K562 (cell line): ENCODE measurements at regions not wholly inside any gene's neighbourhood (a gene's known extent, or its start where the extent isn't known, plus 50 kb on each side); places are given as distances from the start of the nearest gene placed in this dataset.

Experiments
- ATAC-seq: fragments of 200-7000 bp; cut with Tn5 transposase; 3 replicates; pipeline ENCODE4 v1.9.1; 2020; ENCODE audit warnings: moderate library complexity
- BruUV-seq: library from RNA; stranded (reverse); fragments of 400-500 nt; replicated peaks from 2 replicates; lab custom pipeline; 2021; lab: Mats Ljungman, UMichigan
- CTCF ChIA-PET: fragments of 300-600 bp; formaldehyde crosslinking; extraction: SDS; loops from one replicate; lab custom pipeline; 2021; ENCODE audit warnings: low intra/inter-chr PET ratio; lab: Yijun Ruan, JAX
- POLR2A ChIA-PET: fragments of 300-600, 350-650 bp; sonication (Branson Sonifier 250); formaldehyde crosslinking; extraction: SDS; loops from one replicate; lab custom pipeline; 2021; ENCODE audit warnings: antibody characterized with exemption, inconsistent platforms; lab: Yijun Ruan, JAX
- DNase-seq, 4 experiments: peaks; one replicate each; pipeline versions ENCODE4 v3.0.0 to v3.0.0-alpha.2; 2011 to 2018; ENCODE audit warnings: low spot score in 3 of 4, mixed read lengths in 3 of 4; ENCODE audit errors: extremely low read depth in 1 of 4
- FAIRE-seq: peaks from 2 replicates; lab custom pipeline; 2011; peaks lifted over from hg19 to GRCh38; lab: Jason Lieb, UNC
- H2AFZ ChIP-seq: 2 replicates; pipeline ENCODE4 v1.6.0; 2011; ENCODE audit warnings: low read depth, low read length, control low read depth, inconsistent platforms
- H3K27ac ChIP-seq: fragments of 200-600 bp; 3 replicates; pipeline ENCODE4 v1.8.0; 2011; ENCODE audit warnings: low read depth, mild to moderate bottlenecking, control low read depth, inconsistent platforms, low read length, moderate library complexity, mixed read lengths; ENCODE audit errors: extremely low read depth
- H3K27me3 ChIP-seq, 2 experiments: fragments of 300-600 bp in 1 of 2; 2 replicates in 1 of 2; 3 replicates in 1 of 2; pipeline versions ENCODE4 v1.6.0 to v1.8.0; 2011; ENCODE audit warnings: inconsistent platforms in 2 of 2, low read length in 2 of 2, mild to moderate bottlenecking in 1 of 2, mixed read lengths in 1 of 2, moderate library complexity in 1 of 2; ENCODE audit not compliant: control insufficient read depth in 2 of 2, insufficient read depth in 2 of 2
- H3K36me3 ChIP-seq: fragments of 300-600 bp; 3 replicates; pipeline ENCODE4 v1.8.0; 2011; ENCODE audit warnings: mild to moderate bottlenecking, low read length, inconsistent platforms; ENCODE audit not compliant: control insufficient read depth, insufficient read depth
- H3K4me1 ChIP-seq, 2 experiments: fragments of 200-600 bp in 1 of 2; replicated peaks in 1 of 2; 2 replicates in 1 of 2; 3 replicates in 1 of 2; pipeline versions ENCODE4 v1.5.1 to v1.8.0; 2011; ENCODE audit warnings: inconsistent platforms in 2 of 2, low read length in 2 of 2, mild to moderate bottlenecking in 1 of 2, mixed read lengths in 1 of 2, moderate library complexity in 1 of 2; ENCODE audit not compliant: control insufficient read depth in 2 of 2, insufficient read depth in 2 of 2
- H3K4me2 ChIP-seq: 2 replicates; pipeline ENCODE4 v1.6.1; 2011; ENCODE audit warnings: low read length, control low read depth, inconsistent platforms, mixed read lengths; ENCODE audit not compliant: insufficient read depth
- H3K4me3 ChIP-seq: fragments of 200-600 bp; sonication (generic), shearing (Covaris generic); 2 replicates; pipeline ENCODE4 v1.5.1; 2016; ENCODE audit warnings: control low read depth, inconsistent platforms
- H3K79me2 ChIP-seq: fragments of 200-600 bp; 3 replicates; pipeline ENCODE4 v1.8.0; 2011; ENCODE audit warnings: low read length, inconsistent platforms; ENCODE audit not compliant: control insufficient read depth, insufficient read depth
- H3K9ac ChIP-seq, 2 experiments: 2 replicates each; pipeline versions ENCODE4 v1.6.0 to v1.6.1; 2011; ENCODE audit warnings: low read depth in 2 of 2, low read length in 2 of 2, control low read depth in 1 of 2, inconsistent platforms in 1 of 2, mild to moderate bottlenecking in 1 of 2, mixed read lengths in 1 of 2; ENCODE audit not compliant: insufficient read depth in 1 of 2
- H3K9me1 ChIP-seq: one replicate; pipeline ENCODE4 v1.6.0; 2011; ENCODE audit warnings: inconsistent platforms, mild to moderate bottlenecking, low read length, moderate library complexity; ENCODE audit not compliant: control insufficient read depth, insufficient read depth
- H3K9me3 ChIP-seq: replicated peaks from 2 replicates; pipeline ENCODE4 v1.5.1; 2011; ENCODE audit warnings: low read depth, low read length, inconsistent platforms; ENCODE audit not compliant: control insufficient read depth, insufficient read depth
- H4K20me1 ChIP-seq: replicated peaks from 2 replicates; pipeline ENCODE4 v1.6.1; 2011; ENCODE audit warnings: low read length, inconsistent platforms, mixed read lengths; ENCODE audit not compliant: control insufficient read depth, insufficient read depth
- CBX1 ChIP-seq: sonication (generic); IDR thresholded peaks from 2 replicates; pipeline ENCODE4 v1.6.1; 2016; ENCODE audit warnings: antibody characterized with exemption, low read depth, mild to moderate bottlenecking
- HDGF ChIP-seq: fragments of 450-650 bp; IDR thresholded peaks from 2 replicates; pipeline ENCODE4 v1.6.1; 2016
- KDM1A ChIP-seq, 2 experiments: fragments of 450-650 bp; IDR thresholded peaks; 2 replicates each; pipeline ENCODE4 v1.6.1; 2016; ENCODE audit warnings: mild to moderate bottlenecking in 2 of 2
- MAX ChIP-seq: sonication (generic); formaldehyde crosslinking; IDR thresholded peaks from 2 replicates; pipeline ENCODE4 v1.9.0; 2022; ENCODE audit warnings: mild to moderate bottlenecking, missing genetic modification reagents
- NFIC ChIP-seq: fragments of 450-650 bp; IDR thresholded peaks from 2 replicates; pipeline ENCODE4 v1.6.1; 2017; ENCODE audit warnings: mild to moderate bottlenecking, inconsistent platforms
- NFRKB ChIP-seq: fragments of 450-650 bp; IDR thresholded peaks from 2 replicates; pipeline ENCODE4 v1.6.1; 2016; ENCODE audit warnings: low read depth
- PHF20 ChIP-seq: fragments of 450-650 bp; IDR thresholded peaks from 2 replicates; pipeline ENCODE4 v1.6.1; 2018; ENCODE audit not compliant: partially characterized antibody
- SREBF2 ChIP-seq: sonication (generic); formaldehyde crosslinking; IDR thresholded peaks from 2 replicates; pipeline ENCODE4 v1.4.0; 2020; ENCODE audit warnings: mild to moderate bottlenecking, missing genetic modification reagents
- THRAP3 ChIP-seq: fragments of 450-650 bp; IDR thresholded peaks from 2 replicates; pipeline ENCODE4 v1.6.1; 2016; ENCODE audit warnings: mild to moderate bottlenecking, inconsistent platforms, borderline replicate concordance
- U2AF1 ChIP-seq: fragments of 200-400 bp; formaldehyde crosslinking; optimal IDR thresholded peaks from 2 replicates; pipeline ENCODE3; 2017; ENCODE audit warnings: mild to moderate bottlenecking, low read depth, low read length, moderate library complexity
- ZNF384 ChIP-seq: IDR thresholded peaks from 2 replicates; pipeline ENCODE4 v1.6.1; 2012; ENCODE audit warnings: low read depth, low read length, improper control_type of control experiment
- WGBS: fragments of 100-300 bp; shearing (Covaris generic); methylation state at CpG from one replicate; pipeline ENCODE4 v1.1.6; 2016; ENCODE audit warnings: low coverage, mixed read lengths; ENCODE audit not compliant: insufficient coverage; ENCODE audit errors: missing lambda C conversion rate; 5-methylcytosine and 5-hydroxymethylcytosine counted together
- in situ Hi-C: fragments of 300-500 bp; cut with MboI; formaldehyde crosslinking; loops from 4 replicates; pipeline ENCODE4 v1.15.0; 2018; ENCODE audit warnings: inconsistent platforms, mixed read lengths
- intact Hi-C: fragments of 100-400 bp; cut with micrococcal nuclease; formaldehyde crosslinking; loops from 2 replicates; pipeline ENCODE4 v1.14.2; 2022

DNA sequence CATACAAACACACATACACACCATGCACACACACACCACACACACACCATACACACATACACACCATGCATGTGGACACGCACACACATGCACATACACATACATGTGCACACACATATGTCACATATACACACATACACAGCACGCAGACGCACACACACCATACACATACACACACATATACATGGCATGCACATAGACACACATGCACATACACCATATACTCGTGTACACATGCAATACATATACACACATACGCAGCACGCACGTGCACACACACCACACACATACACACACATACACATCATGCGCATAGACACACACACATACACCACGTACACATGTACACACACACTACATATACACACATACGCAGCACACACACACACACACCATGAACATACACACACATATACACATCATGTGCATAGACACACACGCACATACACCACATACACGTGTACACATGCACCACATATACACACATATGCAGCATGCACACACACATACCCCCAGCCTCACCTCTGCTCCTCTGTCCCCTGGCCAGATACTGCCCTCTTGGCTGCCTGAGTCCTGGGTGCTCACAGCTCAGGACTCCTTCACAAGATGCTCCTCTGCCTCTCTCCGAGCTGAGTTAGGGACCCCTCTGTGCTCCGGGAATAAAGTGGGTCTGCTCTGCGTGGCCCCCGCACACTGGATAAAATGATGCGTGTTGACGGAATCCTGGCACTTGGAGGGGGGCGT, 70.9 kb upstream of the ARHGEF7 start:
- H3K4me3 ChIP-seq = no peak overlapping the region
- FAIRE-seq = peak; percentile 67

More for the DNA sequence above, 70.9 kb upstream of the ARHGEF7 start:
- POLR2A ChIA-PET = no interaction called here
- no TSS peak for BruUV-seq
- no peak overlapping the region; the same call in 2 of the 3 replicates for H3K27ac ChIP-seq
- no peaks in the 10 kb centered on the region for H4K20me1 ChIP-seq
- DNase-seq = no peak
- TF ChIP-seq KDM1A (IDR thresholded peaks at IDR 0.05) (peak in 1 of 2 experiments; percentile 92; a peak in 2 of 4 replicates), THRAP3 (no peak), PHF20 (peak; percentile 44), CBX1 (no peak), NFIC (no peak), NFRKB (0 out of 2 replicates have a peak, but pooled peaks have one; percentile 30), U2AF1 (no peak), HDGF (0 out of 2 replicates have a peak, but pooled peaks have one; percentile 28), ZNF384 (no peak), MAX (peak; percentile 31; the same call in 1 of the 2 replicates), SREBF2 (CRISPR knock-in tag) (no peak)
- in situ Hi-C loops = no loop called here
- ATAC-seq = no peak
- no peaks in the 10 kb centered on the region for H3K9me3 ChIP-seq
- intact Hi-C loops = loop anchor here (10.0 kb wide), 1 partner anchor 449 kb away; no protein-coding TSS in a partner anchor
- H3K4me1 ChIP-seq = peaks cover 13 to 30% of the 10 kb centered on the region in 2 experiments
- no peaks in the 10 kb centered on the region for H3K9me1 ChIP-seq
- H3K9ac ChIP-seq = no peak overlapping the region
- 90% methylated on average over 19 of the region's 19 CpGs for WGBS
- CTCF ChIA-PET = no interaction called here
- H2AFZ ChIP-seq = no peak overlapping the region
- H3K36me3 ChIP-seq = no peaks in the 10 kb centered on the region
- H3K4me2 ChIP-seq = no peak overlapping the region
- H3K79me2 ChIP-seq = no peaks in the 10 kb centered on the region
- no peaks in the 10 kb centered on the region for H3K27me3 ChIP-seq
